GM12878 (cell line): ENCODE measurements at regions not wholly inside any gene's neighbourhood (a gene's known extent, or its start where the extent isn't known, plus 50 kb on each side); places are given as distances from the start of the nearest gene placed in this dataset.
"Not testable (repeated sequence)": the region's sequence is repeated elsewhere in the genome, so short reads cannot be mapped to it uniquely, and the experiment has no call there.

Experiments used
- EED ChIP-seq: sonication (generic); IDR thresholded peaks from 2 replicates; pipeline ENCODE4 v1.6.1; 2016; ENCODE audit warnings: antibody characterized with exemption, low read depth
- POLR2A ChIP-seq: IDR thresholded peaks from 2 replicates; pipeline ENCODE4 v1.6.1; 2011; ENCODE audit warnings: low read depth, mild to moderate bottlenecking, low read length
- POLR2AphosphoS5 ChIP-seq: IDR thresholded peaks from 2 replicates; pipeline ENCODE4 v1.6.1; 2011; ENCODE audit warnings: mild to moderate bottlenecking, low read length, inconsistent platforms
- TF ChIP-seq, protein P1 (sequence below): fragments of 450-650 bp; IDR thresholded peaks from 2 replicates; pipeline ENCODE4 v1.6.1; 2017; ENCODE audit warnings: antibody characterized with exemption, mild to moderate bottlenecking, moderate library complexity
- TF ChIP-seq, protein P2 (sequence below): fragments of 450-650 bp; formaldehyde crosslinking; IDR thresholded peaks from 2 replicates; pipeline ENCODE4 v1.5.0; 2022; ENCODE audit warnings: mild to moderate bottlenecking, missing genetic modification characterization
- TF ChIP-seq, protein P3 (sequence below): fragments of 450-650 bp; IDR thresholded peaks from 2 replicates; pipeline ENCODE4 v1.6.1; 2017; ENCODE audit warnings: mild to moderate bottlenecking, low read depth, inconsistent platforms; ENCODE audit not compliant: poor library complexity, severe bottlenecking
- TF ChIP-seq, protein P4 (sequence below): IDR thresholded peaks from 2 replicates; pipeline ENCODE4 v1.6.1; 2012; ENCODE audit warnings: low read length, inconsistent platforms
- TF ChIP-seq, protein P5 (sequence below), 3 experiments: IDR thresholded peaks in 2 of 3; conservative IDR thresholded peaks in 1 of 3; 2 replicates each; pipeline ENCODE4 v1.5.1; 2011; ENCODE audit warnings: low read depth in 3 of 3, low read length in 3 of 3, mild to moderate bottlenecking in 3 of 3, control low read depth in 2 of 3, moderate library complexity in 2 of 3, inconsistent platforms in 1 of 3, mixed read lengths in 1 of 3; ENCODE audit not compliant: control insufficient read depth in 2 of 3, insufficient read depth in 1 of 3; ENCODE audit errors: extremely low read depth in 1 of 3

DNA sequence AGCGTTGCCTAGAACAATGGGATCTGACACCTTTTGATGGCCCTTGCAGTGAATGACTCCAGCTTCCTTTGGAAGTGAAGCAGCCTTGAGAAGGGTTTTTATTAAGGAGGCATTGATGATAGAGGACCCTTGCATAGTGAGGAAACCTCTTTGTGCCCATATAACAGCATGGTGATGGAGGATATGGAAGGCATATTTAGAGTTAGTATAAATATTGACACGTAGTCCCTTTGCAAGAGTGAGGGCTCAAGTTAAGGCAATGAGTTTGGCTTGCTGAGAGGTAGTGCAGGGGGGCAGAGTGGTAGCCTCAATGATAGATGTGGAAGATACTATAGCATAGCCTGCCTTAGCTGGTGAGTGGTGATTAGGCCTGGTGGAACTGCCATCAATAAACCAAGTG lies 173.8 kb downstream of the UNC5CL start:
- TF ChIP-seq EED, POLR2AphosphoS5, POLR2A: not testable (repeated sequence)
- TF ChIP-seq, protein P1, sequence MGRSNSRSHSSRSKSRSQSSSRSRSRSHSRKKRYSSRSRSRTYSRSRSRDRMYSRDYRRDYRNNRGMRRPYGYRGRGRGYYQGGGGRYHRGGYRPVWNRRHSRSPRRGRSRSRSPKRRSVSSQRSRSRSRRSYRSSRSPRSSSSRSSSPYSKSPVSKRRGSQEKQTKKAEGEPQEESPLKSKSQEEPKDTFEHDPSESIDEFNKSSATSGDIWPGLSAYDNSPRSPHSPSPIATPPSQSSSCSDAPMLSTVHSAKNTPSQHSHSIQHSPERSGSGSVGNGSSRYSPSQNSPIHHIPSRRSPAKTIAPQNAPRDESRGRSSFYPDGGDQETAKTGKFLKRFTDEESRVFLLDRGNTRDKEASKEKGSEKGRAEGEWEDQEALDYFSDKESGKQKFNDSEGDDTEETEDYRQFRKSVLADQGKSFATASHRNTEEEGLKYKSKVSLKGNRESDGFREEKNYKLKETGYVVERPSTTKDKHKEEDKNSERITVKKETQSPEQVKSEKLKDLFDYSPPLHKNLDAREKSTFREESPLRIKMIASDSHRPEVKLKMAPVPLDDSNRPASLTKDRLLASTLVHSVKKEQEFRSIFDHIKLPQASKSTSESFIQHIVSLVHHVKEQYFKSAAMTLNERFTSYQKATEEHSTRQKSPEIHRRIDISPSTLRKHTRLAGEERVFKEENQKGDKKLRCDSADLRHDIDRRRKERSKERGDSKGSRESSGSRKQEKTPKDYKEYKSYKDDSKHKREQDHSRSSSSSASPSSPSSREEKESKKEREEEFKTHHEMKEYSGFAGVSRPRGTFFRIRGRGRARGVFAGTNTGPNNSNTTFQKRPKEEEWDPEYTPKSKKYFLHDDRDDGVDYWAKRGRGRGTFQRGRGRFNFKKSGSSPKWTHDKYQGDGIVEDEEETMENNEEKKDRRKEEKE: not testable (repeated sequence)
- TF ChIP-seq, protein P2, sequence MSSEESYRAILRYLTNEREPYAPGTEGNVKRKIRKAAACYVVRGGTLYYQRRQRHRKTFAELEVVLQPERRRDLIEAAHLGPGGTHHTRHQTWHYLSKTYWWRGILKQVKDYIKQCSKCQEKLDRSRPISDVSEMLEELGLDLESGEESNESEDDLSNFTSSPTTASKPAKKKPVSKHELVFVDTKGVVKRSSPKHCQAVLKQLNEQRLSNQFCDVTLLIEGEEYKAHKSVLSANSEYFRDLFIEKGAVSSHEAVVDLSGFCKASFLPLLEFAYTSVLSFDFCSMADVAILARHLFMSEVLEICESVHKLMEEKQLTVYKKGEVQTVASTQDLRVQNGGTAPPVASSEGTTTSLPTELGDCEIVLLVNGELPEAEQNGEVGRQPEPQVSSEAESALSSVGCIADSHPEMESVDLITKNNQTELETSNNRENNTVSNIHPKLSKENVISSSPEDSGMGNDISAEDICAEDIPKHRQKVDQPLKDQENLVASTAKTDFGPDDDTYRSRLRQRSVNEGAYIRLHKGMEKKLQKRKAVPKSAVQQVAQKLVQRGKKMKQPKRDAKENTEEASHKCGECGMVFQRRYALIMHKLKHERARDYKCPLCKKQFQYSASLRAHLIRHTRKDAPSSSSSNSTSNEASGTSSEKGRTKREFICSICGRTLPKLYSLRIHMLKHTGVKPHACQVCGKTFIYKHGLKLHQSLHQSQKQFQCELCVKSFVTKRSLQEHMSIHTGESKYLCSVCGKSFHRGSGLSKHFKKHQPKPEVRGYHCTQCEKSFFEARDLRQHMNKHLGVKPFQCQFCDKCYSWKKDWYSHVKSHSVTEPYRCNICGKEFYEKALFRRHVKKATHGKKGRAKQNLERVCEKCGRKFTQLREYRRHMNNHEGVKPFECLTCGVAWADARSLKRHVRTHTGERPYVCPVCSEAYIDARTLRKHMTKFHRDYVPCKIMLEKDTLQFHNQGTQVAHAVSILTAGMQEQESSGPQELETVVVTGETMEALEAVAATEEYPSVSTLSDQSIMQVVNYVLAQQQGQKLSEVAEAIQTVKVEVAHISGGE (CRISPR knock-in tag): not testable (repeated sequence)
- TF ChIP-seq, protein P3, sequence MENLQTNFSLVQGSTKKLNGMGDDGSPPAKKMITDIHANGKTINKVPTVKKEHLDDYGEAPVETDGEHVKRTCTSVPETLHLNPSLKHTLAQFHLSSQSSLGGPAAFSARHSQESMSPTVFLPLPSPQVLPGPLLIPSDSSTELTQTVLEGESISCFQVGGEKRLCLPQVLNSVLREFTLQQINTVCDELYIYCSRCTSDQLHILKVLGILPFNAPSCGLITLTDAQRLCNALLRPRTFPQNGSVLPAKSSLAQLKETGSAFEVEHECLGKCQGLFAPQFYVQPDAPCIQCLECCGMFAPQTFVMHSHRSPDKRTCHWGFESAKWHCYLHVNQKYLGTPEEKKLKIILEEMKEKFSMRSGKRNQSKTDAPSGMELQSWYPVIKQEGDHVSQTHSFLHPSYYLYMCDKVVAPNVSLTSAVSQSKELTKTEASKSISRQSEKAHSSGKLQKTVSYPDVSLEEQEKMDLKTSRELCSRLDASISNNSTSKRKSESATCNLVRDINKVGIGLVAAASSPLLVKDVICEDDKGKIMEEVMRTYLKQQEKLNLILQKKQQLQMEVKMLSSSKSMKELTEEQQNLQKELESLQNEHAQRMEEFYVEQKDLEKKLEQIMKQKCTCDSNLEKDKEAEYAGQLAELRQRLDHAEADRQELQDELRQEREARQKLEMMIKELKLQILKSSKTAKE: not testable (repeated sequence)
- TF ChIP-seq, protein P4, sequence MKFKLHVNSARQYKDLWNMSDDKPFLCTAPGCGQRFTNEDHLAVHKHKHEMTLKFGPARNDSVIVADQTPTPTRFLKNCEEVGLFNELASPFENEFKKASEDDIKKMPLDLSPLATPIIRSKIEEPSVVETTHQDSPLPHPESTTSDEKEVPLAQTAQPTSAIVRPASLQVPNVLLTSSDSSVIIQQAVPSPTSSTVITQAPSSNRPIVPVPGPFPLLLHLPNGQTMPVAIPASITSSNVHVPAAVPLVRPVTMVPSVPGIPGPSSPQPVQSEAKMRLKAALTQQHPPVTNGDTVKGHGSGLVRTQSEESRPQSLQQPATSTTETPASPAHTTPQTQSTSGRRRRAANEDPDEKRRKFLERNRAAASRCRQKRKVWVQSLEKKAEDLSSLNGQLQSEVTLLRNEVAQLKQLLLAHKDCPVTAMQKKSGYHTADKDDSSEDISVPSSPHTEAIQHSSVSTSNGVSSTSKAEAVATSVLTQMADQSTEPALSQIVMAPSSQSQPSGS: not testable (repeated sequence)
- TF ChIP-seq, protein P5, sequence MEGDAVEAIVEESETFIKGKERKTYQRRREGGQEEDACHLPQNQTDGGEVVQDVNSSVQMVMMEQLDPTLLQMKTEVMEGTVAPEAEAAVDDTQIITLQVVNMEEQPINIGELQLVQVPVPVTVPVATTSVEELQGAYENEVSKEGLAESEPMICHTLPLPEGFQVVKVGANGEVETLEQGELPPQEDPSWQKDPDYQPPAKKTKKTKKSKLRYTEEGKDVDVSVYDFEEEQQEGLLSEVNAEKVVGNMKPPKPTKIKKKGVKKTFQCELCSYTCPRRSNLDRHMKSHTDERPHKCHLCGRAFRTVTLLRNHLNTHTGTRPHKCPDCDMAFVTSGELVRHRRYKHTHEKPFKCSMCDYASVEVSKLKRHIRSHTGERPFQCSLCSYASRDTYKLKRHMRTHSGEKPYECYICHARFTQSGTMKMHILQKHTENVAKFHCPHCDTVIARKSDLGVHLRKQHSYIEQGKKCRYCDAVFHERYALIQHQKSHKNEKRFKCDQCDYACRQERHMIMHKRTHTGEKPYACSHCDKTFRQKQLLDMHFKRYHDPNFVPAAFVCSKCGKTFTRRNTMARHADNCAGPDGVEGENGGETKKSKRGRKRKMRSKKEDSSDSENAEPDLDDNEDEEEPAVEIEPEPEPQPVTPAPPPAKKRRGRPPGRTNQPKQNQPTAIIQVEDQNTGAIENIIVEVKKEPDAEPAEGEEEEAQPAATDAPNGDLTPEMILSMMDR (IDR thresholded peaks at IDR 0.05 in 2 of 3, conservative IDR thresholded peaks at IDR 0.05 in 1 of 3; ENCODE audit: control insufficient read depth in 2 of 3, extremely low read depth in 1 of 3, insufficient read depth in 1 of 3, low read depth in 3 of 3, low read length in 3 of 3): not testable (repeated sequence)
